ENCODE measurements at regions not wholly inside any gene's neighbourhood (a gene's known extent, or its start where the extent isn't known, plus 50 kb on each side); places are given as distances from the start of the nearest gene placed in this dataset.

DNA sequence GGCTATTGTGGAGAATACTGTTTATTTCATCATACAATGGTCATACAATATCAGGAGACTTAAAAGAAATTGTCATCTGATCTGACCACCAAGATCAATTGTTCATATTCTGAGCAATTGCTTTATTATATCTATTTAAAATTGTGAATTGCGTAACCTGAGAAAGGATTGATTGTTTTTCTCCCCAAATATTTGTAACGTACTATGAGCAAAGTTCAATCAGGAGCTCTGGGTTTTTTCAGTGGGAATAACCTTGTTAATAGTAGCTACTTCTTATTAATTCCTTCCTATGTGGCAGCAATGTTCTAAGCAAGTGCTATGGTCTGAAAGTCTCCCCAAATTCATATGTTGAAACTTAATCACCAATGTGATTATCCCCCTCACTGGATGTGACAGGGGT is 323.1 kb downstream of the ZPLD1 start:
- no peak for DNase-seq

GRCh38 chr3:102761766-102762165 is 327.0 kb downstream of the ZPLD1 start:
- DNase-seq, result no peak

GRCh38 chr3:102790747-102791325 is 356.0 kb downstream of the ZPLD1 start:
- no peak for DNase-seq

- DNase-seq, result no peak
These were observed 357.1 kb downstream of the ZPLD1 start for GRCh38 chr3:102791641-102792589.

DNA sequence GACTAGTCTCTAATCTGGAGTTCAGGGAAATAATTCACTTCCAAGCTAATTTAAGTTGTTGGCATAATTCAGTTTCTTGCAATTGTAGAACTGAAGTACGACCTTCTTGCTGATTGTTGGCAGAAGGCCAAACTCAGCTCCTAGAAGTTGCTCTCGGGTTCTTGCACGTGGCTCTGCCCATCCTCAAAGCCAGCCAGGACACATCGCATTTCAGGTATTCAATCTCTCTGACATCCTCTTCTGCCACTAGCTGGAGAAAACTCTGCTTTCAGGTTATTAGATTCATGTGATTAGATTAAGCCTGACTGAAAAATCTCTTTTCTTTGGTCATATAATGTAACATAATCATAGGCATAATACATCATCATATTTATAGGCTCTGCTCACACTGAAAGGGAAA is 362.0 kb downstream of the ZPLD1 start:
- no peak for DNase-seq

DNA sequence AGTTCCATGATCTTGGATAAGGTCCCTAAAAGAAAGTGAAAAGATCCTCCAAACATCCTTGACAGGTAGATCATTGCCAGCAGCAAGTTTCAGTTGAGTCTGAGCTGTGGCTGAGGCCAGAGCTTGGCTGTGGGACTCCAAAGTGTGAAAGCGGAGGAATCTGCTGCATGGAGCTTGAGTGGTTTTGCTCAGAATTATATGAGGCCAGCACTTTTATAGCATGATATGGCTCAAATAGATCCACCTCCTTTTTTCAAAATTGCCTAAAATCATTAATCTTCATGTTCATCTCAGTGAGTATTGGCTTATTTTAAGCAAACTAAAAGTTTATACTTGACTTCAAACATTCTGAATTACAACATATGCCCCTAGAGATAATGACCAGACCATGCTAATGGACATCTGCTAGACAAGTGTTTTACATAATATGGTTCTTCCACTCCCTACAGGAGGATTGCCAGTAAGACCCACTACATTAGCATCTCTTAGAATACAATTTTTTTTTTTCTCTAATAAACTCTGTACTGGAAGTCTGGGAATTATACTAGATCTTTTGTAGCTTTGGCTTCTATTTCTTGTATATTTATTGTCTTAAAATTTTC is 368.1 kb downstream of the ZPLD1 start:
- no peak for DNase-seq

- DNase-seq, result no peak
These were observed 376.1 kb downstream of the ZPLD1 start for GRCh38 chr3:102810937-102811336.

DNA sequence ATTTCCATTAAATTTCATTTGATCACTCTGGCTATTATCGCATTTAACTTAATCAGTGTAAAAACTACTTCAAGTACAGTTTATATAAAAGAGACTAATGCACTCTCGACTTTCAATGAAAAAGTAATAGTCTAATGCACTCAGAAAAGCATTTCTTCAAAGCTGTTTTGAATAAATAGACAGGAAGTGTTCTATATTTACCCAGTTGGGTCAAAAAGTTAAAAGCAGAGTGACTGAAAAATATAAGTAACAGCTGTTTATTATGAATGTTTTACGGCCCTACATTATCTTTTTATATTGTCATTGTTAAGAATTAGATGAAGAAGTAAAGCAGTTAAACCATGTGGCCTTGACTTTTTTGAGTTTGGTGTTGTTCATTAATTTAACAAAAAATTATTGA is 391.8 kb downstream of the ZPLD1 start:
- no peak for DNase-seq

DNA sequence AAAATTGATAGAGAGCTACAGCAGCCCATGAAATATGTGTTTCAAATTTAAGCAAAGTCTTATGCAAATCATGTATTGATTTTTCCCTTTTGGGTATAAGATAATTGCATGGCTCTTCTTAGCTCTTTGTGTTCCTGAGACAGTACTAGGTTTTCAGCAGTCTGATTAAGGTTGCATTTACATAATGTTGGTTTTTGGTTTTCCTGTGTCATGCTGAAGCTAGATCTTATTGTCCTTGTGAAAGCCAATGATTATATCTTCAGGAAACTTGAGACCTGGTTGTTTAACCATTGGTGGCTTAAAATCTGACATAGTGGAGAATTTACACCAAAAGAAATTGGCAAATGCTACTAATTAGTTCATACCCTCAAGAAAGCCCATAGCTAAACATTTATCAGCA is 392.6 kb downstream of the ZPLD1 start:
- no peak for DNase-seq

DNA sequence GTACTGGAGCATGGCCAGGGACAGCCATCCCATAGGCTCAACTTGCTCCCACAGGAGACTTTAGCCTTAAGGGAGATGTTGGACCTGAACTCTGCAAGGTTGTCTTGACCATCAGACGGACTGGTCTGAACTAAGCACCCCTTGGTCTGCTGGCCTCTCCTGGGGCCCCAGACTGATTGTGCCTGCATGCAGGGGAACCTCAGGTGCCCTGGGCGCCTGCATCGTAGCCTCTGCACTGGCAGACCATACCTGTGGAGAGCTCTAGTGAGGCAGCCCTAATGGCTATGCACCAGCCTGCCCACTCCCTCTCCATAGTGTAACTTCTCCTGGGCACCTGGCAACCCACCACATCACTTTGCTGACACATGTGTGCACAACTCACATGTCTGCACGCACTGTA is 395.6 kb downstream of the ZPLD1 start:
- no peak for DNase-seq

GRCh38 chr3:102841866-102842265 is 407.1 kb downstream of the ZPLD1 start:
- no peak for DNase-seq

GRCh38 chr3:102866845-102867244 is 432.0 kb downstream of the ZPLD1 start:
- DNase-seq, result peak; percentile 9

GRCh38 chr3:102883515-102883914 is 448.7 kb downstream of the ZPLD1 start:
- DNase-seq, result no peak

DNA sequence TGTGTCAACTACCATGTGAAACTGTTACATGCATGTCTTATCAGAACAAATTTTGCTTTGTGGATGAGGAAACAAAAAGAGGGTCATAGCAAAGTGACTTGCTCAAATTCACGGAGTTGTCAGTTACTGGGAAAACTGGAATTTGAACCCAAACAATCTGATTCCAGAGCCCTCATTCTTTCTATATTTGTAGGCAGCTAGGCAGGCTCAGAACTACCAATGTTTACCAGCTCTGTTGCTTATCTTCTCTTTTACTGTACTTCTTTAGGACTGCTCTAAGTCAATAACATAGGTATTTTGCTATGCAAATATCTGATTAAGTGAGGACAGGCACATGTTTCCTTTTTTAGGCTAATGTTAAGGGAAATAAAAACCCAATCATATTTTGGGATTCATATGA is 450.5 kb downstream of the ZPLD1 start:
- DNase-seq, result no peak

DNA sequence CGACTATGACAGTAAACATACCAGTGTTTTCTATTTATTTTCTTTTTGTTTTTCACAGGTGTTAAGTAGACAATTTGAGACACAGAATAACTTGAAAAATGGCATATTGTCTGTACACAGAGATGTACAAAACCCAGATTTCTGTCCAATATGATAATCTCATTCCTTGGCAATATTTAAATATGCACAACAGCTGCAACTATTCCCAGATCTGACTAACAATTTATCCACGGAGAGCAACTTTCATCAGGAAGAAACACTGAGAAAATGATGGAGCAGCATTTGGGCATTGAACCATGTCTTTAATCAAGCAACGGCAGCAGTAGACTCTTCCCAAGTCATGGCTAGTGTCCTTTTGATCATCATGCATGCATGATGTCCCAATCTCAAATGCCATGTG is 452.6 kb downstream of the ZPLD1 start:
- no peak for DNase-seq

DNA sequence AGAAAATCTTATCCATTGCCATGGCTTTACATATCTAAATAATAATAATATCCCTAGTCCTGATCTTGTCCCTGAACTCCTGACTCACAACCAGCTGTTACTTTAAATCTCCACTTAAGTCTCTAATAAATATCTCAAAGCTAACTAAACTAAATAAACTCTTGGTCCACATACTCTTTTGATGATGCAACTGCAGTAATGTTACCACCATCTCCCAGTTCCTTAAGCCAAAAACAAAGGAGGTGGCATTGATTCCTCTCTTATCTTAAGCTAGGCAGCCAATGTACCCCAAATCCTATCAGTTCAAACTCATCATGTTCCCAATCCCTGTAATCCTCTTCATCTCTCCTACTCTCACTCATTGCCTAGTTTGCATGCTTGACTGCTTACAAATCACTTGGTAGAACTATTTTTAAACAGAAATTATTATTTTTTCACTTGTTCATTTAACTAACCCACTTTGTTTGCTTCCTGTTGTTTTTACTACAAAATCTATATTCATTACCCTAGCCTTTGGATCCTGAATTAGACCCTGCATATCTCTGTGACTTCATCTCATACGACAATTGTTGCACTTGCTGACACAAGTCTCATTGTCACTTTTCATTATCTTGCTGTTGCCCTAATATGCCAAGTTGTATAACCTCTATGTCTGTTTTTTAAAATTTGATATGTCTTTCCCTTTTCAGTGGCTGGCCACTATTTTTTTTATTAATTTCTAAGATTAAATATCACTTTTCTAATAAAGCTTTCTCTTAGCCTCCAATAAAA is 462.2 kb downstream of the ZPLD1 start:
- DNase-seq, result no peak

GRCh38 chr3:102904629-102905028 is 469.8 kb downstream of the ZPLD1 start:
- DNase-seq, result no peak

GRCh38 chr3:102905811-102906210 is 471.0 kb downstream of the ZPLD1 start:
- no peak for DNase-seq

- DNase-seq, result no peak
These were observed 472.0 kb downstream of the ZPLD1 start for GRCh38 chr3:102906818-102907217.

DNA sequence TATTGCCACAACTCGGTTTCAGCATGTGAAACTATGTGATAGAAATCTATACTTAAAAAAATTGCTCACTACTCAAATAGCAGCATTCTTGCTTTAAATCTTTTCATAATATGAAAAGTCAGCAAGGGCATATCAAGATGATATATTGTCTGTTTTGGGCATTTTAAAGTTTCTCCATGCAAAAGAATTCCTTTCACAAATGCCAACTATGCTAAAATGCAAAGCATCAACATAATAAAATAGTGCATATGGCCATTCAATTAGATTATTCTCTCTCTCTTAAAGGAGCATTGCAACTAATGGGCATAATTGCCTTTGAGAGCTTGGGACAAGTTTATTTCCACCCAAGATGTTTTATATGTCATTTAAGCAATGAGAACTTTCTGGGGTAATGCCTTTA is 475.1 kb downstream of the ZPLD1 start:
- DNase-seq, result no peak

GRCh38 chr3:102916532-102916931 is 481.7 kb downstream of the ZPLD1 start:
- DNase-seq, result no peak

DNA sequence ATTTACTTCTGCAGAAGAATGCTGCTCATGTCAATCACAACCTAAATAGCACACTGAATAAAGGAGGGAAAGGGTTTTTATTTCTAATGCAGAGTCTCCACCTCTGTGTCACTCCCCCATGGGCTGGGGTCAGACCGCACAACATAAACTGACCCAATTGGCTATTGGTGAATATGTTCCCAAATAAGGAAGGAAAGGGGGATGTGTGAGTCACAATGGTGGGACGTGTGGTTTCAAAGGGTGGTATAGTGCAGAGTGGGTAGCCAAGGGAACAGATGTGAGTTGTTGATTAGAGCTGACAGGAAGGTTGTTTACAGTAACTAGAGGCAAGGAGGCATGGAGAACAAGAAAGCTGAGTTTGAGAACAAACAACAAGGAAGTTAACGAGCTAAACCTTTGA is 491.8 kb downstream of the ZPLD1 start:
- no peak for DNase-seq

DNA sequence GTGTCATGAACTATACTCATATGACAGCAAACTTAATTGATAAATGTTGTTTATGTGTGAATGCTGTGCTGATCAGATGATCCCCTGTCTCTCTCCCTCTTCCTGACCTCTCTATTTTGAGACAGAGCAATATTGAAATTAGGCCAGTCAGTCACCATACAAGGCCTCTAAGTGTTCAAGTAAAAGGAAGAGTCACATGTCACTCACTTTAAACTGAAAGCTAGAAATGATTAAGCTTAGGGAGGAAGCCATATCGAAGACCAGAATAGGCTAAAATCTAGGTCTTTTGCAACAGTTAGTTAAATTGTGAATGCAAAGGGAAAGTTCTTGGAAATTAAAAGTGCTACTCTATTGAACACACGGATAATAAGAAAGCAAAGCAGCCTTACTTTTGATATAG is 498.6 kb downstream of the ZPLD1 start:
- DNase-seq, result no peak
